ENCODE measurements at regions not wholly inside any gene's neighbourhood (a gene's known extent, or its start where the extent isn't known, plus 50 kb on each side); places are given as distances from the start of the nearest gene placed in this dataset.

DNA sequence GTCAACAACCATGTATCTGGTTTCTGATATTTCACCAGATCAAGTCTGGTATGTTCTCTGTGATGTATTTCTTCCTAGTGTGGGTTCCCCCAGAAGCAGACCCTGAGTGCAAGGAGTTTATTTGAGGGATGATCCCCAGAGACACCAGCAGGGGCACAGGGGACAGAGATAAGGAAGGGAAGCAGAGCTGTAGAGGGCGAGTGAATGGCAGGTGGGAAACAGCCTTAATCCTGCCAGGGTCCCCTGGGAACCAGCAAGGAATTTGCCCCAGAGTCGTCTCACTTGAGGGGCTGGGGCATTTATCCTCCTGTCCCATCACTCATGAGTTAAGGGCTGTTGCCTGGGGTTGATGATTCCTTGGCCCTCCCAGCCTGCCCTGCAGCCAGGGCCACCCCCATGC lies 206.4 kb upstream of the BCOR start (continued):
- TF ChIP-seq, protein P1, sequence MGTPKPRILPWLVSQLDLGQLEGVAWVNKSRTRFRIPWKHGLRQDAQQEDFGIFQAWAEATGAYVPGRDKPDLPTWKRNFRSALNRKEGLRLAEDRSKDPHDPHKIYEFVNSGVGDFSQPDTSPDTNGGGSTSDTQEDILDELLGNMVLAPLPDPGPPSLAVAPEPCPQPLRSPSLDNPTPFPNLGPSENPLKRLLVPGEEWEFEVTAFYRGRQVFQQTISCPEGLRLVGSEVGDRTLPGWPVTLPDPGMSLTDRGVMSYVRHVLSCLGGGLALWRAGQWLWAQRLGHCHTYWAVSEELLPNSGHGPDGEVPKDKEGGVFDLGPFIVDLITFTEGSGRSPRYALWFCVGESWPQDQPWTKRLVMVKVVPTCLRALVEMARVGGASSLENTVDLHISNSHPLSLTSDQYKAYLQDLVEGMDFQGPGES (IDR thresholded peaks at IDR 0.05; ENCODE audit: low read depth, low read length): no peak

DNA sequence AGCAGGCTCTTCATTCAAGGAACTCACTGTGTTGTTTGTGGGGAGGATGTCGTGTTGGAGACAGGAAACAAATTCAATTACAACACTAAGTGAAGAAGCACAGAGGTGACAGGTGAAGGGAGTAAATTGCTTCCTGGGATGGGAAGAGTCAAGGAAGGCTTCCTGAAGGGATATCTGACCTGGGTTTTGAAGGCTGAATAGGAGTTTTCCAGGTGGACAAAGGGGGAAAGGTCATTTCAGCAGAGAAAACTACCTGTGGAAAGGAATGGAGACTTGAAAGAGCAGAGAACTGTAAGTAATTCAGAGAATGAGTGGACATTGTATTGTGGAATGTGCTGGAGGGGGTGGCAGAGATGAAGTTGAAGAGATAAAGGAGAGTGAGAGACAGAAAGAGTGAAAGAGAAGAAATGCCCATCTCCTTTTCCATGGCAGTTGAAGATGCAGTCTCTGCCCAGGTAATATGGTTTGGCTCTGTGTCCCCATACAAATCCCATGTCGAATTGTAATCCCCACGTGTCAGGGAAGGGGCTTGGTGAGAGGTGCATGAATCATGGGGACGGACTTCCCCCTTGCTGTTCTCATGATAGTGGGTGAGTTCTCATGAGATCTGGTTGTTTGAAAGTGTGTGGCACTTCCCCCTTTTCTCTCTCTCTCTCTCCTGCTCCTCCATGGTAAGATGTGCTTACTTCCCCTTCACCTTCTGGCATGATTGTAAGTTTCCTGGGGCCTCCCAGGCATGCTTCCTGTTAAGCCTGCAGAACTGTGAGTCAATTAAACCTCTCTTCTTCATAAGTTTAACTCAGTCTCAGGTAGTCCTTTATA lies 205.7 kb upstream of the BCOR start:
- no peak for DNase-seq
- Histone ChIP-seq H3K79me2 (ENCODE audit: insufficient read depth) (no peaks in the 10 kb centered on the region), H3K27me3 (ENCODE audit: insufficient read depth) (peaks cover 35% of the 10 kb centered on the region; the same call in 1 of the 2 replicates), H3K9me3 (no peaks in the 10 kb centered on the region), H3F3A (replicated peaks; ENCODE audit: insufficient read depth) (no peaks in the 10 kb centered on the region), H3K4me3 (ENCODE audit: low read depth in 2 of 2, low read length in 1 of 2) (no peak overlapping the region), H3K36me3 (replicated peaks in 1 of 2; ENCODE audit: control insufficient read depth in 1 of 2, insufficient read depth in 2 of 2, low read length in 1 of 2) (no peaks in the 10 kb centered on the region), H3K4me1 (ENCODE audit: control insufficient read depth in 1 of 2, insufficient read depth in 2 of 2, low read depth in 1 of 2, low read length in 1 of 2) (no peaks in the 10 kb centered on the region; a peak in 1 of 4 replicates), H2AFZ (ENCODE audit: low read depth) (no peak overlapping the region), H3K9me2 (no peaks in the 10 kb centered on the region), H3K27ac (ENCODE audit: low read depth in 2 of 2, low read length in 1 of 2) (no peak overlapping the region), H3K4me2 (no peak overlapping the region), H3K9ac (no peak overlapping the region), H4K20me1 (ENCODE audit: insufficient read depth) (no peaks in the 10 kb centered on the region)
- TF ChIP-seq EP300 (IDR thresholded peaks at IDR 0.05; ENCODE audit: borderline replicate concordance in 1 of 2, low read depth in 1 of 2, low read length in 1 of 2) (no peak), GABPA (IDR thresholded peaks at IDR 0.05; ENCODE audit: low read depth) (no peak), TCF12 (IDR thresholded peaks at IDR 0.05) (no peak), SMC3 (IDR thresholded peaks at IDR 0.05; ENCODE audit: low read depth, low read length) (no peak), TAF1 (IDR thresholded peaks at IDR 0.05; ENCODE audit: borderline replicate concordance, low read depth, low read length) (no peak), RAD21 (IDR thresholded peaks at IDR 0.05; ENCODE audit: low read length) (no peak)
- TF ChIP-seq, protein P2, sequence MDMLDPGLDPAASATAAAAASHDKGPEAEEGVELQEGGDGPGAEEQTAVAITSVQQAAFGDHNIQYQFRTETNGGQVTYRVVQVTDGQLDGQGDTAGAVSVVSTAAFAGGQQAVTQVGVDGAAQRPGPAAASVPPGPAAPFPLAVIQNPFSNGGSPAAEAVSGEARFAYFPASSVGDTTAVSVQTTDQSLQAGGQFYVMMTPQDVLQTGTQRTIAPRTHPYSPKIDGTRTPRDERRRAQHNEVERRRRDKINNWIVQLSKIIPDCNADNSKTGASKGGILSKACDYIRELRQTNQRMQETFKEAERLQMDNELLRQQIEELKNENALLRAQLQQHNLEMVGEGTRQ (IDR thresholded peaks at IDR 0.05; ENCODE audit: borderline replicate concordance, low read depth, low read length): no peak
- TF ChIP-seq, protein P3, sequence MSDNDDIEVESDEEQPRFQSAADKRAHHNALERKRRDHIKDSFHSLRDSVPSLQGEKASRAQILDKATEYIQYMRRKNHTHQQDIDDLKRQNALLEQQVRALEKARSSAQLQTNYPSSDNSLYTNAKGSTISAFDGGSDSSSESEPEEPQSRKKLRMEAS (IDR thresholded peaks at IDR 0.05; ENCODE audit: low read depth): no peak
- 12% methylated on average over 4 of the region's 4 CpGs for WGBS (ENCODE audit: low lambda C conversion rate)
- ChIA-PET CTCF (interaction anchor here (1.1 kb wide), 1 partner anchor 21 kb away, joined by 3 read pairs; no protein-coding TSS in a partner anchor), POLR2A (no interaction called here)

DNA sequence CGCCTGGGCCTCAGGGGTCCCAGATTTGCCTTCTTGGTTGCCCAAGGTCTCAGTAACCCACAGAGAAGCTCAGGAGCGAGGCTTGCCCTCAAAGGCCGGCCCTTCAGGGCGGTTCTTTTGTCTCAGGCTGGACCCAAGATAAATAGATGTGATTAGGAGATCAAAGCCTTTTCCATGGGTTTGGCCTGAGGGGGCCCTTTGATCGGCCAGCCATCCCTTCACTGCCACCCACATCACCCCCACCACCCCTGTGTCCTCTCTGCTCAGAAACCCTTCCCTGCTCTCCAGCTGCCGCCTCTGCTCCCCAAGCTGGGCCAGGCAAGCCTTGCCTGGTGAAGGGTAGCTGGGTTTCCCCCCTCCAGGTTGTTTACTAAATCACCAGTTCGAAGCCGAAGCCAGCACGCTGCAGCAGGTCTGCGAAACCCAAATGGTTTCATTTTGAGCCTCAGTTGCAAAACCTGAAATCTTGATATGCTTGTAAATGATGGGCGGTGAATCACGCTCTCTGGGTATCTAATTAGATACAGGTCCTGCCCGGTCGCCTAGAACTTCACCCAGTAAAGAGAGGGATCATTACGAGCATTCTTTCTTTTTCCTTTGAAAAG lies 202.6 kb upstream of the BCOR start:
- ChIA-PET CTCF (interaction anchor here (1.9 kb wide), 1 partner anchor 149 kb away, joined by 4 read pairs; no protein-coding TSS in a partner anchor), POLR2A (no interaction called here)
- 50% methylated on average over 13 of the region's 15 CpGs for WGBS (ENCODE audit: low lambda C conversion rate)
- no peak overlapping the region for H2AFZ ChIP-seq (ENCODE audit: low read depth)
- peaks cover 42% of the 10 kb centered on the region; the same call in 1 of the 2 replicates for H3K27me3 ChIP-seq (ENCODE audit: insufficient read depth)
- no peaks in the 10 kb centered on the region for H3K36me3 ChIP-seq (replicated peaks in 1 of 2; ENCODE audit: control insufficient read depth in 1 of 2, insufficient read depth in 2 of 2, low read length in 1 of 2)
- no peaks in the 10 kb centered on the region for H3K9me3 ChIP-seq
- TF ChIP-seq RFX5 (IDR thresholded peaks at IDR 0.05; ENCODE audit: low read length): no peak
- TF ChIP-seq, protein P4, sequence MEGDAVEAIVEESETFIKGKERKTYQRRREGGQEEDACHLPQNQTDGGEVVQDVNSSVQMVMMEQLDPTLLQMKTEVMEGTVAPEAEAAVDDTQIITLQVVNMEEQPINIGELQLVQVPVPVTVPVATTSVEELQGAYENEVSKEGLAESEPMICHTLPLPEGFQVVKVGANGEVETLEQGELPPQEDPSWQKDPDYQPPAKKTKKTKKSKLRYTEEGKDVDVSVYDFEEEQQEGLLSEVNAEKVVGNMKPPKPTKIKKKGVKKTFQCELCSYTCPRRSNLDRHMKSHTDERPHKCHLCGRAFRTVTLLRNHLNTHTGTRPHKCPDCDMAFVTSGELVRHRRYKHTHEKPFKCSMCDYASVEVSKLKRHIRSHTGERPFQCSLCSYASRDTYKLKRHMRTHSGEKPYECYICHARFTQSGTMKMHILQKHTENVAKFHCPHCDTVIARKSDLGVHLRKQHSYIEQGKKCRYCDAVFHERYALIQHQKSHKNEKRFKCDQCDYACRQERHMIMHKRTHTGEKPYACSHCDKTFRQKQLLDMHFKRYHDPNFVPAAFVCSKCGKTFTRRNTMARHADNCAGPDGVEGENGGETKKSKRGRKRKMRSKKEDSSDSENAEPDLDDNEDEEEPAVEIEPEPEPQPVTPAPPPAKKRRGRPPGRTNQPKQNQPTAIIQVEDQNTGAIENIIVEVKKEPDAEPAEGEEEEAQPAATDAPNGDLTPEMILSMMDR (IDR thresholded peaks at IDR 0.05): no peak
- DNase-seq: no peak
- no peaks in the 10 kb centered on the region for H3K9me2 ChIP-seq
- no peaks in the 10 kb centered on the region for H3K79me2 ChIP-seq (ENCODE audit: insufficient read depth)
- H3K4me3 ChIP-seq (ENCODE audit: low read depth in 2 of 2, low read length in 1 of 2): no peak overlapping the region
- H3K4me2 ChIP-seq: no peak overlapping the region
- no peaks in the 10 kb centered on the region for H3F3A ChIP-seq (replicated peaks; ENCODE audit: insufficient read depth)
- no peak overlapping the region for H3K27ac ChIP-seq (ENCODE audit: low read depth in 2 of 2, low read length in 1 of 2)
- H4K20me1 ChIP-seq (ENCODE audit: insufficient read depth): no peaks in the 10 kb centered on the region
- no peak overlapping the region for H3K9ac ChIP-seq
- H3K4me1 ChIP-seq (ENCODE audit: control insufficient read depth in 1 of 2, insufficient read depth in 2 of 2, low read depth in 1 of 2, low read length in 1 of 2): no peaks in the 10 kb centered on the region; a peak in 1 of 4 replicates

Measured in SK-N-SH (cell line).